DOHH2 (cell line): ENCODE measurements at regions not wholly inside any gene's neighbourhood (a gene's known extent, or its start where the extent isn't known, plus 50 kb on each side); places are given as distances from the start of the nearest gene placed in this dataset.
"Not testable (repeated sequence)": the region's sequence is repeated elsewhere in the genome, so short reads cannot be mapped to it uniquely, and the experiment has no call there.

Source experiments
- H3F3A ChIP-seq: fragments of 200-600 bp; sonication (generic), shearing (Covaris generic); 2 replicates; pipeline ENCODE4 v1.6.0; 2016; ENCODE audit warnings: antibody characterized with exemption, mild to moderate bottlenecking; ENCODE audit not compliant: control insufficient read depth, insufficient read depth
- H3K27ac ChIP-seq: fragments of 200-600 bp; sonication (generic); 2 replicates; pipeline ENCODE4 v1.5.1; 2014; ENCODE audit warnings: low read depth, mild to moderate bottlenecking, low read length, moderate library complexity
- H3K27me3 ChIP-seq: fragments of 200-600 bp; sonication (generic); 2 replicates; pipeline ENCODE4 v1.6.1; 2014; ENCODE audit warnings: mild to moderate bottlenecking, low read length, mixed read lengths; ENCODE audit not compliant: control insufficient read depth
- H3K36me3 ChIP-seq: fragments of 200-600 bp; sonication (generic); 2 replicates; pipeline ENCODE4 v1.6.1; 2014; ENCODE audit warnings: mild to moderate bottlenecking, low read length, moderate library complexity, mixed read lengths; ENCODE audit not compliant: control insufficient read depth
- H3K4me1 ChIP-seq: fragments of 200-600 bp; sonication (generic); 2 replicates; pipeline ENCODE4 v1.6.1; 2014; ENCODE audit warnings: mild to moderate bottlenecking, low read length, mixed read lengths; ENCODE audit not compliant: control insufficient read depth
- H3K4me2 ChIP-seq: fragments of 200-600 bp; sonication (generic); 2 replicates; pipeline ENCODE4 v1.6.0; 2014; ENCODE audit warnings: mild to moderate bottlenecking, low read length, moderate library complexity
- H3K4me3 ChIP-seq: fragments of 200-600 bp; sonication (generic); 2 replicates; pipeline ENCODE4 v1.5.1; 2014; ENCODE audit warnings: mild to moderate bottlenecking, low read length, mixed read lengths
- H3K79me2 ChIP-seq: fragments of 200-600 bp; sonication (generic); 2 replicates; pipeline ENCODE4 v1.6.1; 2014; ENCODE audit warnings: mild to moderate bottlenecking, low read length, mixed read lengths; ENCODE audit not compliant: control insufficient read depth
- H3K9me2 ChIP-seq: fragments of 200-600 bp; sonication (generic); replicated peaks from 2 replicates; pipeline ENCODE4 v1.6.1; 2014; ENCODE audit warnings: mild to moderate bottlenecking, low read length, mixed read lengths; ENCODE audit not compliant: control insufficient read depth
- H3K9me3 ChIP-seq: fragments of 200-600 bp; sonication (generic); 2 replicates; pipeline ENCODE4 v1.6.1; 2014; ENCODE audit warnings: antibody characterized with exemption, low read length, mixed read lengths; ENCODE audit not compliant: control insufficient read depth, insufficient read depth
- H4K20me1 ChIP-seq: fragments of 200-600 bp; sonication (generic); 2 replicates; pipeline ENCODE4 v1.6.0; 2014; ENCODE audit warnings: low read depth, mild to moderate bottlenecking, antibody characterized with exemption, low read length, moderate library complexity; ENCODE audit not compliant: control insufficient read depth, insufficient read depth
- CTCF ChIP-seq: fragments of 200-600 bp; sonication (generic); IDR thresholded peaks from one replicate; pipeline ENCODE4 v1.5.1; 2014; ENCODE audit warnings: antibody characterized with exemption, mild to moderate bottlenecking, low read depth, low read length; ENCODE audit not compliant: poor library complexity, severe bottlenecking
- EZH2phosphoT487 ChIP-seq: fragments of 200-600 bp; sonication (generic); IDR thresholded peaks from 2 replicates; pipeline ENCODE4 v1.6.1; 2017; ENCODE audit warnings: borderline replicate concordance, mild to moderate bottlenecking, antibody characterized with exemption, low read length, moderate library complexity, mixed read lengths

- no peaks in the 10 kb centered on the region for H3K79me2 ChIP-seq
- peak overlapping the region; percentile 75 for H3K4me3 ChIP-seq
- no peaks in the 10 kb centered on the region for H3K9me2 ChIP-seq
- peak; percentile 82 for TF ChIP-seq CTCF
- TF ChIP-seq EZH2phosphoT487: no peak
- no peaks in the 10 kb centered on the region for H3K27me3 ChIP-seq
- H3K4me2 ChIP-seq: peak overlapping the region; percentile 90
- H3K4me1 ChIP-seq: peaks cover 65% of the 10 kb centered on the region
- no peaks in the 10 kb centered on the region for H3K9me3 ChIP-seq
- no peak overlapping the region for H3K27ac ChIP-seq
- H3F3A ChIP-seq: peaks cover 13% of the 10 kb centered on the region
- H4K20me1 ChIP-seq: no peaks in the 10 kb centered on the region
- peaks cover 5% of the 10 kb centered on the region; the same call in 1 of the 2 replicates for H3K36me3 ChIP-seq
Measured at GRCh38 chr2:131673400-131674173, 145.9 kb downstream of the CCDC74A start.

- H3K4me2 ChIP-seq: peak overlapping the region; percentile 90
- TF ChIP-seq CTCF: no peak
- no peak for TF ChIP-seq EZH2phosphoT487
- H3K27ac ChIP-seq: no peak overlapping the region
- no peaks in the 10 kb centered on the region for H3K79me2 ChIP-seq
- no peaks in the 10 kb centered on the region for H3K9me3 ChIP-seq
- H3K27me3 ChIP-seq: no peaks in the 10 kb centered on the region
- no peaks in the 10 kb centered on the region for H3K9me2 ChIP-seq
- H4K20me1 ChIP-seq: no peaks in the 10 kb centered on the region
- H3K4me3 ChIP-seq: peak overlapping the region; percentile 75
- H3F3A ChIP-seq: peaks cover 9% of the 10 kb centered on the region
- H3K4me1 ChIP-seq: peaks cover 60% of the 10 kb centered on the region
- H3K36me3 ChIP-seq: peaks cover 5% of the 10 kb centered on the region; the same call in 1 of the 2 replicates
Measured at GRCh38 chr2:131674174-131674507, 146.5 kb downstream of the CCDC74A start.

GRCh38 chr2:131681611-131682121 is 154.0 kb downstream of the CCDC74A start:
- Histone ChIP-seq H3K4me3 (peak overlapping the region; percentile 96), H3K4me1 (peaks cover 38% of the 10 kb centered on the region), H3K36me3 (peaks cover 29% of the 10 kb centered on the region), H3K79me2 (peaks cover 43% of the 10 kb centered on the region), H3K4me2 (peak overlapping the region; percentile 57)
- not testable (repeated sequence) for H4K20me1 ChIP-seq, H3K9me2 ChIP-seq, H3K27ac ChIP-seq, H3F3A ChIP-seq, H3K9me3 ChIP-seq, H3K27me3 ChIP-seq
